ENCODE measurements at regions not wholly inside any gene's neighbourhood (a gene's known extent, or its start where the extent isn't known, plus 50 kb on each side); places are given as distances from the start of the nearest gene placed in this dataset.
A peak's percentile ranks its signal among the peaks of the same experiment; 100 is the strongest.

GRCh38 chr2:136448986-136449780 lies 316.2 kb upstream of the THSD7B start:
- no peak for DNase-seq

GRCh38 chr2:136448432-136448831 lies 316.9 kb upstream of the THSD7B start:
- DNase-seq = no peak

GRCh38 chr2:136444323-136444722 lies 321.0 kb upstream of the THSD7B start:
- DNase-seq = no peak

- no peak for DNase-seq
Observed at GRCh38 chr2:136443661-136444060, 321.7 kb upstream of the THSD7B start.

- DNase-seq = no peak
Observed at GRCh38 chr2:136441979-136442714, 323.2 kb upstream of the THSD7B start.

- DNase-seq = no peak
Observed at GRCh38 chr2:136439064-136439676, 321.2 kb upstream of the CXCR4 start.

- DNase-seq = no peak
Observed at GRCh38 chr2:136437461-136437860, 319.5 kb upstream of the CXCR4 start.

GRCh38 chr2:136436936-136437335 lies 319.0 kb upstream of the CXCR4 start:
- DNase-seq = no peak

GRCh38 chr2:136434251-136434715 lies 316.3 kb upstream of the CXCR4 start:
- peak; percentile 8 for DNase-seq

GRCh38 chr2:136433261-136433660 lies 315.3 kb upstream of the CXCR4 start:
- no peak for DNase-seq

- DNase-seq = no peak
Observed at GRCh38 chr2:136424112-136424511, 306.2 kb upstream of the CXCR4 start.

- peak; percentile 72 for DNase-seq
Observed at GRCh38 chr2:136423516-136423996, 305.6 kb upstream of the CXCR4 start.

GRCh38 chr2:136422512-136422911 lies 304.6 kb upstream of the CXCR4 start:
- no peak for DNase-seq

- DNase-seq = no peak
Observed at GRCh38 chr2:136420346-136420745, 302.4 kb upstream of the CXCR4 start.

- no peak for DNase-seq
Observed at GRCh38 chr2:136411946-136412345, 294.0 kb upstream of the CXCR4 start.

- DNase-seq = no peak
Observed at GRCh38 chr2:136410673-136411072, 292.7 kb upstream of the CXCR4 start.

- no peak for DNase-seq
Observed at GRCh38 chr2:136408795-136409194, 290.8 kb upstream of the CXCR4 start.

- DNase-seq = no peak
Observed at GRCh38 chr2:136407952-136408318, 290.0 kb upstream of the CXCR4 start.

GRCh38 chr2:136407117-136407951 lies 289.4 kb upstream of the CXCR4 start:
- DNase-seq = no peak

- DNase-seq = no peak
Observed at GRCh38 chr2:136404925-136405324, 287.0 kb upstream of the CXCR4 start.

- DNase-seq = no peak
Observed at GRCh38 chr2:136404176-136404575, 286.2 kb upstream of the CXCR4 start.

- no peak for DNase-seq
Observed at GRCh38 chr2:136402281-136402680, 284.3 kb upstream of the CXCR4 start.

Data from hematopoietic multipotent progenitor cell treated with erythropoietin and hydrocortisone succinate and interleukin-3 and kit ligand, for 8 days (in vitro differentiated cells).